VCaP (cell line): ENCODE measurements at regions not wholly inside any gene's neighbourhood (a gene's known extent, or its start where the extent isn't known, plus 50 kb on each side); places are given as distances from the start of the nearest gene placed in this dataset.

Experiments used
- H3K27ac ChIP-seq: fragments of 450-650 bp; 2 replicates; pipeline ENCODE4 v1.5.1; 2017
- TF ChIP-seq, protein P1 (sequence below): fragments of 450-650 bp; conservative IDR thresholded peaks from 2 replicates; pipeline ENCODE4 v1.5.1; 2017; ENCODE audit warnings: mild to moderate bottlenecking, moderate library complexity

- TF ChIP-seq, protein P1, sequence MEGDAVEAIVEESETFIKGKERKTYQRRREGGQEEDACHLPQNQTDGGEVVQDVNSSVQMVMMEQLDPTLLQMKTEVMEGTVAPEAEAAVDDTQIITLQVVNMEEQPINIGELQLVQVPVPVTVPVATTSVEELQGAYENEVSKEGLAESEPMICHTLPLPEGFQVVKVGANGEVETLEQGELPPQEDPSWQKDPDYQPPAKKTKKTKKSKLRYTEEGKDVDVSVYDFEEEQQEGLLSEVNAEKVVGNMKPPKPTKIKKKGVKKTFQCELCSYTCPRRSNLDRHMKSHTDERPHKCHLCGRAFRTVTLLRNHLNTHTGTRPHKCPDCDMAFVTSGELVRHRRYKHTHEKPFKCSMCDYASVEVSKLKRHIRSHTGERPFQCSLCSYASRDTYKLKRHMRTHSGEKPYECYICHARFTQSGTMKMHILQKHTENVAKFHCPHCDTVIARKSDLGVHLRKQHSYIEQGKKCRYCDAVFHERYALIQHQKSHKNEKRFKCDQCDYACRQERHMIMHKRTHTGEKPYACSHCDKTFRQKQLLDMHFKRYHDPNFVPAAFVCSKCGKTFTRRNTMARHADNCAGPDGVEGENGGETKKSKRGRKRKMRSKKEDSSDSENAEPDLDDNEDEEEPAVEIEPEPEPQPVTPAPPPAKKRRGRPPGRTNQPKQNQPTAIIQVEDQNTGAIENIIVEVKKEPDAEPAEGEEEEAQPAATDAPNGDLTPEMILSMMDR = no peak
- peak overlapping the region; percentile 33; the same call in 1 of the 2 replicates for H3K27ac ChIP-seq
Measured at GRCh38 chr6:21501021-21501354, 92.6 kb upstream of the SOX4 start.

DNA sequence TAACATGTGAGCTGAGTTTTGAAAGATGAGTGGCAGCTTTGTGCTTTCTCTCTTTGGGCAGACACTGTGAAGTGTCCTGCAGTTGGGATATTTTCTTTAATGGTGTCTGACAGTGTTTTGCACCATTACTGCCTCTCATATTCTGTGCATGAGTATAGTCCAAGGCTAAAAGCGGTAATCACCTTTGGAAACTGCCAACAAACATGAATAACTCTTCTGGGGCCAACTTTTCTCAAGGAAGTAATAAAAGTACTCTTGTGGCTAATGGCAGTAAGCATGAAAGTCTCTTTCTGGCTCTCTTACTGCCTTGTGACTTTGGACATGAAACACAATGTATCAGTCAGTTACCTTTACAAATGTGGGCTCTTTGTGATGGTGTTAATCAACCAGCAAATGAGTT is 91.7 kb upstream of the SOX4 start:
- H3K27ac ChIP-seq = no peak overlapping the region

DNA sequence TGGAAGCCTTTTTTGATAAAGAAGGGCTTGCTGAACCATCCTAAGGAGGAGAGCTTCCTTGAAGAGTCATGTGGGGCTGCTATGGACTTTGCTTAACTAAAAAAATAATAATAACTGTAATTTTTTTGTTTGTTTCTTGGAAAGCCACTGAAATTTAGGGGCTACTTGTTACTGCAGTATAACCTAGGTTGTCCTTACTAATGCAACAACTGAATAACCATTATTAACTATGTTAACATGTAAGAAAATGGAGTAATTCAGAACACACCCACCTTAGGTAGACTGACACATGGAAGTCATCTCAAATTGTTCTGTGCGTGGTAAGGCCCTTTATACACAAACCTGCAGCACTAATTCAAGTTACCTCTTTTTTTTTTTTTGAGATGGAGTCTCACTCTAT is 90.9 kb upstream of the SOX4 start:
- H3K27ac ChIP-seq = no peak overlapping the region
- TF ChIP-seq, protein P1 = no peak

More for the DNA sequence above, 91.7 kb upstream of the SOX4 start:
- TF ChIP-seq, protein P1 = no peak

DNA sequence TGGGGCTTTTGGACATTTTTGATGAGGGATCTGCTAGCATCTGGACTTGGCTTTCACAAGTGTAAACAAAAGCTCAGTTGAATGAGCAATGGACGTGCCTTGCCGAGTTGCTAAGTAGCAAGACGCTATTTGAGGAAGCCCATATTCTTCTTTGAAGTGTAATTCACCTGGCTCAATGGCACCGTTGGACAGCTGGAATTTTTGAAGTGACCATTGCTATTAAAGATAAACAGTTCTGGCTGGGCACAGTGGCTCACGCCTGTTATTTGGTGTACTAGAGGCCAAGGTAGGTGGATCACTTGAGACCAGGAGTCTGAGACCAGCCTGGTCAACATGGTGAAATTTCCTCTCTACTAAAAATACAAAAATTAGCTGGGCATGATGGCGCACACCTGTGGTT is 88.8 kb upstream of the SOX4 start:
- TF ChIP-seq, protein P1 = no peak
- H3K27ac ChIP-seq = no peak overlapping the region

GRCh38 chr6:21505574-21505990 is 88.0 kb upstream of the SOX4 start:
- no peak overlapping the region for H3K27ac ChIP-seq
- TF ChIP-seq, protein P1 = no peak

- H3K27ac ChIP-seq = no peak overlapping the region
- TF ChIP-seq, protein P1 = no peak
Measured at GRCh38 chr6:21506126-21506525, 87.4 kb upstream of the SOX4 start.

- no peak overlapping the region for H3K27ac ChIP-seq
- TF ChIP-seq, protein P1 = no peak
Measured at GRCh38 chr6:21507811-21508210, 85.7 kb upstream of the SOX4 start.

- TF ChIP-seq, protein P1 = no peak
- no peak overlapping the region for H3K27ac ChIP-seq
Measured at GRCh38 chr6:21508753-21509152, 84.8 kb upstream of the SOX4 start.
